ENCODE measurements at regions not wholly inside any gene's neighbourhood (a gene's known extent, or its start where the extent isn't known, plus 50 kb on each side); places are given as distances from the start of the nearest gene placed in this dataset.

DNA sequence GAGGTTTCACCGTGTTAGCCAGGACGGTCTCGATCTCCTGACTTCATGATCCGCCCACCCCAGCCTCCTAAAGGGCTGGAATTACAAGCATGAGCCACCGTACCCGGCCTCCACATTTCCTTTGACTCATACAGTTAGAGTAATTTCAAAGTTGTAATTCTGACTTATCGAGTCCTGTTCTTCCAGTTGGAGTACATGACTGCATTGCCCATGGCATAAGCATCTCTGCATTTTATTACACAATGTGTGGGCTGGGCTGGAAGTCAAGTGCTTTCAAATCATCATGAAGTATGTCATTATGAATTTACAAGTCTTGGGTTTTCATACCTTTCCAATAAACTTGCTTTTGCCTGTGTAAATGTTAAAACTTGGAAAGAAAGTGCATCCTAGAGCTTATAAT is 1295.7 kb upstream of the FLRT2 start:
- TF ChIP-seq, protein P1, sequence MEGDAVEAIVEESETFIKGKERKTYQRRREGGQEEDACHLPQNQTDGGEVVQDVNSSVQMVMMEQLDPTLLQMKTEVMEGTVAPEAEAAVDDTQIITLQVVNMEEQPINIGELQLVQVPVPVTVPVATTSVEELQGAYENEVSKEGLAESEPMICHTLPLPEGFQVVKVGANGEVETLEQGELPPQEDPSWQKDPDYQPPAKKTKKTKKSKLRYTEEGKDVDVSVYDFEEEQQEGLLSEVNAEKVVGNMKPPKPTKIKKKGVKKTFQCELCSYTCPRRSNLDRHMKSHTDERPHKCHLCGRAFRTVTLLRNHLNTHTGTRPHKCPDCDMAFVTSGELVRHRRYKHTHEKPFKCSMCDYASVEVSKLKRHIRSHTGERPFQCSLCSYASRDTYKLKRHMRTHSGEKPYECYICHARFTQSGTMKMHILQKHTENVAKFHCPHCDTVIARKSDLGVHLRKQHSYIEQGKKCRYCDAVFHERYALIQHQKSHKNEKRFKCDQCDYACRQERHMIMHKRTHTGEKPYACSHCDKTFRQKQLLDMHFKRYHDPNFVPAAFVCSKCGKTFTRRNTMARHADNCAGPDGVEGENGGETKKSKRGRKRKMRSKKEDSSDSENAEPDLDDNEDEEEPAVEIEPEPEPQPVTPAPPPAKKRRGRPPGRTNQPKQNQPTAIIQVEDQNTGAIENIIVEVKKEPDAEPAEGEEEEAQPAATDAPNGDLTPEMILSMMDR (IDR thresholded peaks at IDR 0.05; ENCODE audit: poor library complexity, severe bottlenecking): no peak
- TF ChIP-seq SMC3 (conservative IDR thresholded peaks at IDR 0.05; ENCODE audit: poor library complexity) (no peak), POLR2AphosphoS5 (IDR thresholded peaks at IDR 0.05) (no peak), EP300 (conservative IDR thresholded peaks at IDR 0.05; ENCODE audit: poor library complexity, severe bottlenecking) (no peak), EZH2 (IDR thresholded peaks at IDR 0.05; ENCODE audit: borderline replicate concordance, insufficient read depth, low read length, poor library complexity, severe bottlenecking) (no peak)
